ENCODE measurements at regions not wholly inside any gene's neighbourhood (a gene's known extent, or its start where the extent isn't known, plus 50 kb on each side); places are given as distances from the start of the nearest gene placed in this dataset.

DNA sequence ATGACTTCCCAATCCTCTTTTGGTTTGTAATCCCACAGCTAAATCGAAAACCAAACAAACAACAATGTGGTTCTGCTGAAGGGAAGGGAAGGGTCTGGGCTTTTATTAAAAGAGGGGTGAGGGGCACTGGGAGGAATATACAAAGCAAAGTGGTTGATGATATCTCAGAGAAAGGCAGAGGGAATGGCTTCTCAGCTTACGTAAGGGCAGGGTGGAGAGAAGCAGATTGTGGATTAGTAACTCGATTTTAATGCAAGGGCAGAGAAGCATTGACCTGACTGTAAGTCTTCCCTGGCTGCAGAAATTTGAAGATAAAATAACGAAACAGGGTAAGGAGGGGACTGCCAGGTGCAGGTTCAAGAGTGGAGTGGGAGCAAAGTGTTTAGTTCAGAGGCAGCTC is 438.2 kb upstream of the LRRC7 start:
- TF ChIP-seq, protein P1, sequence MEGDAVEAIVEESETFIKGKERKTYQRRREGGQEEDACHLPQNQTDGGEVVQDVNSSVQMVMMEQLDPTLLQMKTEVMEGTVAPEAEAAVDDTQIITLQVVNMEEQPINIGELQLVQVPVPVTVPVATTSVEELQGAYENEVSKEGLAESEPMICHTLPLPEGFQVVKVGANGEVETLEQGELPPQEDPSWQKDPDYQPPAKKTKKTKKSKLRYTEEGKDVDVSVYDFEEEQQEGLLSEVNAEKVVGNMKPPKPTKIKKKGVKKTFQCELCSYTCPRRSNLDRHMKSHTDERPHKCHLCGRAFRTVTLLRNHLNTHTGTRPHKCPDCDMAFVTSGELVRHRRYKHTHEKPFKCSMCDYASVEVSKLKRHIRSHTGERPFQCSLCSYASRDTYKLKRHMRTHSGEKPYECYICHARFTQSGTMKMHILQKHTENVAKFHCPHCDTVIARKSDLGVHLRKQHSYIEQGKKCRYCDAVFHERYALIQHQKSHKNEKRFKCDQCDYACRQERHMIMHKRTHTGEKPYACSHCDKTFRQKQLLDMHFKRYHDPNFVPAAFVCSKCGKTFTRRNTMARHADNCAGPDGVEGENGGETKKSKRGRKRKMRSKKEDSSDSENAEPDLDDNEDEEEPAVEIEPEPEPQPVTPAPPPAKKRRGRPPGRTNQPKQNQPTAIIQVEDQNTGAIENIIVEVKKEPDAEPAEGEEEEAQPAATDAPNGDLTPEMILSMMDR (IDR thresholded peaks at IDR 0.05 in 8 of 11, conservative IDR thresholded peaks at IDR 0.05 in 3 of 11): no peak
- TF ChIP-seq POLR2A (IDR thresholded peaks at IDR 0.05): no peak
- no peak for TF ChIP-seq POLR2AphosphoS5 (IDR thresholded peaks at IDR 0.05)
